ENCODE measurements at regions not wholly inside any gene's neighbourhood (a gene's known extent, or its start where the extent isn't known, plus 50 kb on each side); places are given as distances from the start of the nearest gene placed in this dataset.

DNA sequence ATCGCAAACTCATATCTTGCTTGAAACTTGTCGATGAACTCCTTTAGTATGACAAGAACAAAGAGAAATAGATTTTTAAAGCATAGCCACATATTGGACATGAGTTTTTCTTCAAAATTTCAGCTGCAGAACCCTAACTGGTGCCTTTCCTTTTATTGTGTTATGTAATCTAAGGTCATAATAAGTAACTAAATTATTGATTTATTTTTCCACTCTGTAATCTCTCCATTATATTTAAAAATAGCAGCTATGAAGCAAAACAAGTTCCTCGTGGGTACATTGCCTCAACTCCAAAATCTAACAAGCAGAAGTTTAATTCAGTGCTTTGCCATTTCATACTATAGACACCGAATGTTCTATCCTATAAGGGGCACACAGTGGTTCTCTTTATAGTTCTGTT is 159.2 kb upstream of the PRSS1 start:
- no peaks in the 10 kb centered on the region for H3K79me1 ChIP-seq (ENCODE audit: low read depth in 1 of 2, low read length in 2 of 2)
- WGBS, 2 experiments (ENCODE audit: extremely low coverage in 2 of 2, insufficient read length in 1 of 2) = no CpG with 5 or more reads among the region's 4 CpGs
- POLR2A ChIA-PET (ENCODE audit: unreplicated experiment) = no interaction called here
- no peak overlapping the region for H2AFZ ChIP-seq (replicated peaks; ENCODE audit: low read length, poor library complexity)
- H3K9me1 ChIP-seq (ENCODE audit: insufficient read depth, low read length) = peaks cover 2% of the 10 kb centered on the region; the same call in 1 of the 2 replicates
- dilution Hi-C loops (cut with HindIII; ENCODE audit: low sequenced_read_pairs, unreplicated experiment) = no loop called here
- H2AK9ac ChIP-seq (replicated peaks; ENCODE audit: low read depth, low read length, poor library complexity) = no peak overlapping the region
- no peak for ATAC-seq (ENCODE audit: low read depth)
- no peak for DNase-seq
- H3K9ac ChIP-seq (ENCODE audit: low read depth, low read length) = no peak overlapping the region
- no peak overlapping the region for H3K18ac ChIP-seq (ENCODE audit: low read depth, low read length)
- no peak overlapping the region for H3K4me2 ChIP-seq (ENCODE audit: low read depth, low read length)
- no peak overlapping the region for H3K56ac ChIP-seq (ENCODE audit: extremely low read depth, insufficient read depth, low read length)
- no peak overlapping the region for H3K23ac ChIP-seq (ENCODE audit: low read depth, low read length)
- no peak overlapping the region for H2BK15ac ChIP-seq (ENCODE audit: low read depth, low read length)
- H4K8ac ChIP-seq (ENCODE audit: low read depth in 2 of 2, low read length in 2 of 2) = no peak overlapping the region
- no peak overlapping the region for H3K27ac ChIP-seq (ENCODE audit: insufficient read depth, low read length)
- no TSS peak for BruUV-seq (replicated peaks)
- no peak overlapping the region for H3K14ac ChIP-seq (replicated peaks; ENCODE audit: low read depth, low read length)
- intact Hi-C loops (cut with micrococcal nuclease) = no loop called here
- CTCF ChIA-PET = no interaction called here
- no peaks in the 10 kb centered on the region for H3K9me3 ChIP-seq (ENCODE audit: control insufficient read depth, insufficient read depth, low read length)
- H3K36me3 ChIP-seq (ENCODE audit: control insufficient read depth, insufficient read depth, low read length) = no peaks in the 10 kb centered on the region
- no peak overlapping the region for H4K91ac ChIP-seq (ENCODE audit: insufficient read depth, low read depth, low read length)
- no peak overlapping the region for H2AK5ac ChIP-seq (ENCODE audit: low read depth, low read length)
- H3K4me3 ChIP-seq (ENCODE audit: insufficient read depth, low read depth, low read length) = no peak overlapping the region
- peaks cover 4% of the 10 kb centered on the region for H3K27me3 ChIP-seq (ENCODE audit: control insufficient read depth, insufficient read depth, low read length)
- H2BK5ac ChIP-seq (ENCODE audit: low read depth, low read length, poor library complexity, severe bottlenecking) = no peak overlapping the region
- in situ Hi-C loops (cut with MboI; ENCODE audit: low sequenced_read_pairs) = no loop called here
- TF ChIP-seq BHLHE40 (IDR thresholded peaks at IDR 0.05; ENCODE audit: low read depth, low read length) (no peak), MAZ (IDR thresholded peaks at IDR 0.05; ENCODE audit: borderline replicate concordance, low read depth, low read length) (no peak), MAFK (IDR thresholded peaks at IDR 0.05; ENCODE audit: low read depth, low read length) (no peak), FOS (IDR thresholded peaks at IDR 0.05; ENCODE audit: low read depth, low read length) (no peak), CHD1 (IDR thresholded peaks at IDR 0.05; ENCODE audit: low read depth, low read length) (no peak), NFE2L2 (IDR thresholded peaks at IDR 0.05; ENCODE audit: low read depth, low read length) (no peak), MXI1 (IDR thresholded peaks at IDR 0.05; ENCODE audit: borderline replicate concordance, low read depth, low read length) (no peak), SMC3 (IDR thresholded peaks at IDR 0.05; ENCODE audit: low read depth, low read length) (no peak), RCOR1 (IDR thresholded peaks at IDR 0.05; ENCODE audit: insufficient replicate concordance, low read length) (no peak), RAD21 (IDR thresholded peaks at IDR 0.05; ENCODE audit: low read length) (no peak), POLR2A (IDR thresholded peaks at IDR 0.05; ENCODE audit: low read depth, low read length) (no peak), CEBPB (IDR thresholded peaks at IDR 0.05; ENCODE audit: low read depth, low read length) (no peak), RFX5 (IDR thresholded peaks at IDR 0.05; ENCODE audit: low read depth, low read length) (no peak)
- TF ChIP-seq, protein P1, sequence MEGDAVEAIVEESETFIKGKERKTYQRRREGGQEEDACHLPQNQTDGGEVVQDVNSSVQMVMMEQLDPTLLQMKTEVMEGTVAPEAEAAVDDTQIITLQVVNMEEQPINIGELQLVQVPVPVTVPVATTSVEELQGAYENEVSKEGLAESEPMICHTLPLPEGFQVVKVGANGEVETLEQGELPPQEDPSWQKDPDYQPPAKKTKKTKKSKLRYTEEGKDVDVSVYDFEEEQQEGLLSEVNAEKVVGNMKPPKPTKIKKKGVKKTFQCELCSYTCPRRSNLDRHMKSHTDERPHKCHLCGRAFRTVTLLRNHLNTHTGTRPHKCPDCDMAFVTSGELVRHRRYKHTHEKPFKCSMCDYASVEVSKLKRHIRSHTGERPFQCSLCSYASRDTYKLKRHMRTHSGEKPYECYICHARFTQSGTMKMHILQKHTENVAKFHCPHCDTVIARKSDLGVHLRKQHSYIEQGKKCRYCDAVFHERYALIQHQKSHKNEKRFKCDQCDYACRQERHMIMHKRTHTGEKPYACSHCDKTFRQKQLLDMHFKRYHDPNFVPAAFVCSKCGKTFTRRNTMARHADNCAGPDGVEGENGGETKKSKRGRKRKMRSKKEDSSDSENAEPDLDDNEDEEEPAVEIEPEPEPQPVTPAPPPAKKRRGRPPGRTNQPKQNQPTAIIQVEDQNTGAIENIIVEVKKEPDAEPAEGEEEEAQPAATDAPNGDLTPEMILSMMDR (conservative IDR thresholded peaks at IDR 0.05; ENCODE audit: low read depth, low read length) = no peak
- TF ChIP-seq, protein P2, sequence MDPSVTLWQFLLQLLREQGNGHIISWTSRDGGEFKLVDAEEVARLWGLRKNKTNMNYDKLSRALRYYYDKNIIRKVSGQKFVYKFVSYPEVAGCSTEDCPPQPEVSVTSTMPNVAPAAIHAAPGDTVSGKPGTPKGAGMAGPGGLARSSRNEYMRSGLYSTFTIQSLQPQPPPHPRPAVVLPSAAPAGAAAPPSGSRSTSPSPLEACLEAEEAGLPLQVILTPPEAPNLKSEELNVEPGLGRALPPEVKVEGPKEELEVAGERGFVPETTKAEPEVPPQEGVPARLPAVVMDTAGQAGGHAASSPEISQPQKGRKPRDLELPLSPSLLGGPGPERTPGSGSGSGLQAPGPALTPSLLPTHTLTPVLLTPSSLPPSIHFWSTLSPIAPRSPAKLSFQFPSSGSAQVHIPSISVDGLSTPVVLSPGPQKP (IDR thresholded peaks at IDR 0.05; ENCODE audit: borderline replicate concordance, low read depth, low read length) = no peak
- TF ChIP-seq, protein P3, sequence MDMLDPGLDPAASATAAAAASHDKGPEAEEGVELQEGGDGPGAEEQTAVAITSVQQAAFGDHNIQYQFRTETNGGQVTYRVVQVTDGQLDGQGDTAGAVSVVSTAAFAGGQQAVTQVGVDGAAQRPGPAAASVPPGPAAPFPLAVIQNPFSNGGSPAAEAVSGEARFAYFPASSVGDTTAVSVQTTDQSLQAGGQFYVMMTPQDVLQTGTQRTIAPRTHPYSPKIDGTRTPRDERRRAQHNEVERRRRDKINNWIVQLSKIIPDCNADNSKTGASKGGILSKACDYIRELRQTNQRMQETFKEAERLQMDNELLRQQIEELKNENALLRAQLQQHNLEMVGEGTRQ (IDR thresholded peaks at IDR 0.05; ENCODE audit: low read depth, low read length) = no peak
- H2BK120ac ChIP-seq (ENCODE audit: low read depth, low read length) = no peak overlapping the region
- peaks cover 3% of the 10 kb centered on the region for H3K4me1 ChIP-seq (ENCODE audit: control insufficient read depth, insufficient read depth, low read length)
- no peak overlapping the region for H3K4ac ChIP-seq (ENCODE audit: low read depth, low read length)
- no peaks in the 10 kb centered on the region for H4K20me1 ChIP-seq (ENCODE audit: insufficient read depth, low read length)
- no peak overlapping the region for H2BK20ac ChIP-seq (ENCODE audit: low read depth, low read length)
- H4K5ac ChIP-seq (ENCODE audit: low read depth, low read length) = no peak overlapping the region
